ENCODE measurements at regions not wholly inside any gene's neighbourhood (a gene's known extent, or its start where the extent isn't known, plus 50 kb on each side); places are given as distances from the start of the nearest gene placed in this dataset.
A peak's percentile ranks its signal among the peaks of the same experiment; 100 is the strongest.

DNA sequence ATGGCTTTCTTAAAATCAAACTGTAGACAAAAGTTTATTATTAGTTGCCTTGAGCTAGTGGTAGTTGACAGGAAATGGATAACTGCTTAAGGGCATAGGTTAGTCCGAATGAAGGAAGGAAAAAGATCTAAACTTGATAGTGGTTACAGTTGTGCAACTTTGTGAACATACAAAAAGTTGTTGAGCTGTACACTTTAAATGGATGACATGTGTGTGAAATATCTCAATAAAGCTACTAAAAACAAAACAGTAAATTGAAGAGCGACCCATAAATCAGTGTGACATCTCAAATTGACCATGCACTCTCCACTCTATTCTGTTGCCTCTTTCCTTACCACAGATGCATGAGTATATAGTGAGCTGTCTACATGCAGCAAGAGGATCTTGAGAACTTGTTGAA, 1757.8 kb downstream of the PCDH9 start:
- no peak for DNase-seq
- H3K4me1 ChIP-seq (ENCODE audit: low read length), result no peaks in the 10 kb centered on the region
- no peak overlapping the region for H3K27ac ChIP-seq (ENCODE audit: low read length)
- H3K4me2 ChIP-seq (ENCODE audit: low read depth, low read length), result no peak overlapping the region
- H4K20me1 ChIP-seq (ENCODE audit: insufficient read depth, low read length), result no peaks in the 10 kb centered on the region
- H3K27me3 ChIP-seq (replicated peaks; ENCODE audit: insufficient read depth, low read length), result no peaks in the 10 kb centered on the region
- H3K9ac ChIP-seq (ENCODE audit: low read length), result no peak overlapping the region
- H3F3A ChIP-seq (ENCODE audit: insufficient read depth, low read length), result no peaks in the 10 kb centered on the region
- no peak overlapping the region for H3K4me3 ChIP-seq (ENCODE audit: low read length)
- H3K9me3 ChIP-seq (replicated peaks; ENCODE audit: insufficient read depth, low read length), result no peaks in the 10 kb centered on the region
- H3K9me2 ChIP-seq (replicated peaks; ENCODE audit: insufficient read depth, low read length), result no peaks in the 10 kb centered on the region
- TF ChIP-seq EZH2phosphoT487 (IDR thresholded peaks at IDR 0.05; ENCODE audit: low read length), result no peak
- no peak for TF ChIP-seq EZH2 (optimal IDR thresholded peaks at IDR 0.05; ENCODE audit: low read depth, low read length)
- TF ChIP-seq, protein P1, sequence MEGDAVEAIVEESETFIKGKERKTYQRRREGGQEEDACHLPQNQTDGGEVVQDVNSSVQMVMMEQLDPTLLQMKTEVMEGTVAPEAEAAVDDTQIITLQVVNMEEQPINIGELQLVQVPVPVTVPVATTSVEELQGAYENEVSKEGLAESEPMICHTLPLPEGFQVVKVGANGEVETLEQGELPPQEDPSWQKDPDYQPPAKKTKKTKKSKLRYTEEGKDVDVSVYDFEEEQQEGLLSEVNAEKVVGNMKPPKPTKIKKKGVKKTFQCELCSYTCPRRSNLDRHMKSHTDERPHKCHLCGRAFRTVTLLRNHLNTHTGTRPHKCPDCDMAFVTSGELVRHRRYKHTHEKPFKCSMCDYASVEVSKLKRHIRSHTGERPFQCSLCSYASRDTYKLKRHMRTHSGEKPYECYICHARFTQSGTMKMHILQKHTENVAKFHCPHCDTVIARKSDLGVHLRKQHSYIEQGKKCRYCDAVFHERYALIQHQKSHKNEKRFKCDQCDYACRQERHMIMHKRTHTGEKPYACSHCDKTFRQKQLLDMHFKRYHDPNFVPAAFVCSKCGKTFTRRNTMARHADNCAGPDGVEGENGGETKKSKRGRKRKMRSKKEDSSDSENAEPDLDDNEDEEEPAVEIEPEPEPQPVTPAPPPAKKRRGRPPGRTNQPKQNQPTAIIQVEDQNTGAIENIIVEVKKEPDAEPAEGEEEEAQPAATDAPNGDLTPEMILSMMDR (IDR thresholded peaks at IDR 0.05; ENCODE audit: low read length), result no peak
- H3K36me3 ChIP-seq (replicated peaks; ENCODE audit: insufficient read depth, low read length), result no peaks in the 10 kb centered on the region
- H2AFZ ChIP-seq (ENCODE audit: low read length), result no peak overlapping the region
- H3K79me2 ChIP-seq (ENCODE audit: low read length), result no peaks in the 10 kb centered on the region

GRCh38 chr13:65470781-65471180, 1759.4 kb downstream of the PCDH9 start:
- Histone ChIP-seq H3K27me3 (replicated peaks; ENCODE audit: insufficient read depth, low read length) (no peaks in the 10 kb centered on the region), H3K36me3 (replicated peaks; ENCODE audit: insufficient read depth, low read length) (no peaks in the 10 kb centered on the region), H3K27ac (ENCODE audit: low read length) (no peak overlapping the region), H3K4me2 (ENCODE audit: low read depth, low read length) (no peak overlapping the region), H3K4me3 (ENCODE audit: low read length) (no peak overlapping the region), H3K9me2 (replicated peaks; ENCODE audit: insufficient read depth, low read length) (no peaks in the 10 kb centered on the region), H3K4me1 (ENCODE audit: low read length) (no peaks in the 10 kb centered on the region), H2AFZ (ENCODE audit: low read length) (no peak overlapping the region), H3K79me2 (ENCODE audit: low read length) (no peaks in the 10 kb centered on the region), H3K9me3 (replicated peaks; ENCODE audit: insufficient read depth, low read length) (no peaks in the 10 kb centered on the region), H3K9ac (ENCODE audit: low read length) (no peak overlapping the region), H4K20me1 (ENCODE audit: insufficient read depth, low read length) (no peaks in the 10 kb centered on the region), H3F3A (ENCODE audit: insufficient read depth, low read length) (no peaks in the 10 kb centered on the region)
- TF ChIP-seq, protein P1 (IDR thresholded peaks at IDR 0.05; ENCODE audit: low read length), result no peak
- no peak for TF ChIP-seq EZH2phosphoT487 (IDR thresholded peaks at IDR 0.05; ENCODE audit: low read length)
- TF ChIP-seq EZH2 (optimal IDR thresholded peaks at IDR 0.05; ENCODE audit: low read depth, low read length), result no peak
- DNase-seq, result no peak

GRCh38 chr13:65468628-65469027, 1761.5 kb downstream of the PCDH9 start:
- Histone ChIP-seq H3K9ac (ENCODE audit: low read length) (no peak overlapping the region), H2AFZ (ENCODE audit: low read length) (no peak overlapping the region), H3K4me1 (ENCODE audit: low read length) (no peaks in the 10 kb centered on the region), H3F3A (ENCODE audit: insufficient read depth, low read length) (no peaks in the 10 kb centered on the region), H3K27ac (ENCODE audit: low read length) (no peak overlapping the region), H3K79me2 (ENCODE audit: low read length) (no peaks in the 10 kb centered on the region), H3K9me2 (replicated peaks; ENCODE audit: insufficient read depth, low read length) (no peaks in the 10 kb centered on the region), H3K27me3 (replicated peaks; ENCODE audit: insufficient read depth, low read length) (no peaks in the 10 kb centered on the region), H3K4me3 (ENCODE audit: low read length) (no peak overlapping the region), H3K4me2 (ENCODE audit: low read depth, low read length) (no peak overlapping the region), H3K36me3 (replicated peaks; ENCODE audit: insufficient read depth, low read length) (no peaks in the 10 kb centered on the region), H4K20me1 (ENCODE audit: insufficient read depth, low read length) (no peaks in the 10 kb centered on the region), H3K9me3 (replicated peaks; ENCODE audit: insufficient read depth, low read length) (no peaks in the 10 kb centered on the region)
- DNase-seq, result peak; percentile 15
- no peak for TF ChIP-seq EZH2 (optimal IDR thresholded peaks at IDR 0.05; ENCODE audit: low read depth, low read length)
- TF ChIP-seq, protein P1 (IDR thresholded peaks at IDR 0.05; ENCODE audit: low read length), result no peak
- TF ChIP-seq EZH2phosphoT487 (IDR thresholded peaks at IDR 0.05; ENCODE audit: low read length), result no peak

Measured in MM.1S (cell line).